OCI-LY3 (cell line): ENCODE measurements at regions not wholly inside any gene's neighbourhood (a gene's known extent, or its start where the extent isn't known, plus 50 kb on each side); places are given as distances from the start of the nearest gene placed in this dataset.

Experiments used
- H2AFZ ChIP-seq: fragments of 200-600, 300-600 bp; shearing (Covaris generic); 2 replicates; pipeline ENCODE4 v1.6.0; 2014; ENCODE audit warnings: antibody characterized with exemption, low read depth, low read length
- H3K27ac ChIP-seq: fragments of 200-600, 300-600 bp; sonication (generic); 2 replicates; pipeline ENCODE4 v1.5.1; 2014; ENCODE audit warnings: mild to moderate bottlenecking, low read length, moderate library complexity, mixed read lengths
- H3K27me3 ChIP-seq: fragments of 200-600, 300-600 bp; sonication (generic); 2 replicates; pipeline ENCODE4 v1.6.1; 2014; ENCODE audit warnings: low read depth, low read length, mixed read lengths
- H3K36me3 ChIP-seq: fragments of 200-600, 300-600 bp; sonication (generic); replicated peaks from 2 replicates; pipeline ENCODE3; 2014; ENCODE audit warnings: low read depth, low read length, mixed read lengths
- H3K4me1 ChIP-seq: fragments of 300-600, 200-600 bp; sonication (generic); 2 replicates; pipeline ENCODE4 v1.6.1; 2014; ENCODE audit warnings: low read length, mixed read lengths
- H3K4me2 ChIP-seq: fragments of 200-600, 300-600 bp; sonication (generic); 2 replicates; pipeline ENCODE4 v1.6.1; 2014; ENCODE audit warnings: low read length, mixed read lengths
- H3K4me3 ChIP-seq: fragments of 300-600, 200-600 bp; sonication (generic); 2 replicates; pipeline ENCODE4 v1.5.1; 2014; ENCODE audit warnings: antibody characterized with exemption, mild to moderate bottlenecking, low read length, moderate library complexity
- H3K79me2 ChIP-seq: fragments of 300-600, 200-600 bp; shearing (Covaris generic); 2 replicates; pipeline ENCODE4 v1.6.1; 2014; ENCODE audit warnings: mild to moderate bottlenecking, low read length, mixed read lengths
- H3K9ac ChIP-seq: fragments of 300-600, 200-600 bp; shearing (Covaris generic); 2 replicates; pipeline ENCODE4 v1.6.0; 2014; ENCODE audit warnings: mild to moderate bottlenecking, low read length, moderate library complexity
- H3K9me3 ChIP-seq: fragments of 200-600, 300-600 bp; shearing (Covaris generic); 2 replicates; pipeline ENCODE4 v1.6.1; 2014; ENCODE audit warnings: low read length, mixed read lengths; ENCODE audit not compliant: insufficient read depth
- H4K20me1 ChIP-seq: fragments of 200-600, 300-600 bp; sonication (generic); 2 replicates; pipeline ENCODE4 v1.6.1; 2016; ENCODE audit warnings: low read length, mixed read lengths; ENCODE audit not compliant: insufficient read depth
- EZH2phosphoT487 ChIP-seq: fragments of 200-600 bp; shearing (Covaris generic); IDR thresholded peaks from 2 replicates; pipeline ENCODE4 v1.6.1; 2018; ENCODE audit warnings: antibody characterized with exemption, mixed run types, low read depth
- TF ChIP-seq, protein P1 (sequence below): fragments of 200-600, 300-600 bp; sonication (generic); IDR thresholded peaks from 2 replicates; pipeline ENCODE4 v1.5.1; 2014; ENCODE audit warnings: antibody characterized with exemption, low read length, low read depth

- Histone ChIP-seq H3K36me3 (no peaks in the 10 kb centered on the region), H3K4me3 (no peak overlapping the region), H3K4me2 (no peak overlapping the region), H3K9me3 (no peaks in the 10 kb centered on the region), H3K27me3 (no peaks in the 10 kb centered on the region), H3K9ac (no peak overlapping the region), H3K4me1 (peaks cover 6% of the 10 kb centered on the region), H3K79me2 (no peaks in the 10 kb centered on the region), H4K20me1 (no peaks in the 10 kb centered on the region), H2AFZ (no peak overlapping the region), H3K27ac (no peak overlapping the region)
- no peak for TF ChIP-seq EZH2phosphoT487
- TF ChIP-seq, protein P1, sequence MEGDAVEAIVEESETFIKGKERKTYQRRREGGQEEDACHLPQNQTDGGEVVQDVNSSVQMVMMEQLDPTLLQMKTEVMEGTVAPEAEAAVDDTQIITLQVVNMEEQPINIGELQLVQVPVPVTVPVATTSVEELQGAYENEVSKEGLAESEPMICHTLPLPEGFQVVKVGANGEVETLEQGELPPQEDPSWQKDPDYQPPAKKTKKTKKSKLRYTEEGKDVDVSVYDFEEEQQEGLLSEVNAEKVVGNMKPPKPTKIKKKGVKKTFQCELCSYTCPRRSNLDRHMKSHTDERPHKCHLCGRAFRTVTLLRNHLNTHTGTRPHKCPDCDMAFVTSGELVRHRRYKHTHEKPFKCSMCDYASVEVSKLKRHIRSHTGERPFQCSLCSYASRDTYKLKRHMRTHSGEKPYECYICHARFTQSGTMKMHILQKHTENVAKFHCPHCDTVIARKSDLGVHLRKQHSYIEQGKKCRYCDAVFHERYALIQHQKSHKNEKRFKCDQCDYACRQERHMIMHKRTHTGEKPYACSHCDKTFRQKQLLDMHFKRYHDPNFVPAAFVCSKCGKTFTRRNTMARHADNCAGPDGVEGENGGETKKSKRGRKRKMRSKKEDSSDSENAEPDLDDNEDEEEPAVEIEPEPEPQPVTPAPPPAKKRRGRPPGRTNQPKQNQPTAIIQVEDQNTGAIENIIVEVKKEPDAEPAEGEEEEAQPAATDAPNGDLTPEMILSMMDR, result no peak
These were observed 676.3 kb upstream of the BOD1L1 start for GRCh38 chr4:14303856-14304255.

GRCh38 chr4:14308229-14308651 is 680.7 kb upstream of the BOD1L1 start:
- H3K4me3 ChIP-seq, result no peak overlapping the region
- no peaks in the 10 kb centered on the region for H3K27me3 ChIP-seq
- no peaks in the 10 kb centered on the region for H4K20me1 ChIP-seq
- no peak for TF ChIP-seq EZH2phosphoT487
- TF ChIP-seq, protein P1, result no peak
- H3K4me2 ChIP-seq, result no peak overlapping the region
- no peaks in the 10 kb centered on the region for H3K79me2 ChIP-seq
- H3K36me3 ChIP-seq, result no peaks in the 10 kb centered on the region
- H3K9ac ChIP-seq, result no peak overlapping the region
- H3K9me3 ChIP-seq, result no peaks in the 10 kb centered on the region
- H3K27ac ChIP-seq, result no peak overlapping the region
- H2AFZ ChIP-seq, result no peak overlapping the region
- H3K4me1 ChIP-seq, result peaks cover 12% of the 10 kb centered on the region

DNA sequence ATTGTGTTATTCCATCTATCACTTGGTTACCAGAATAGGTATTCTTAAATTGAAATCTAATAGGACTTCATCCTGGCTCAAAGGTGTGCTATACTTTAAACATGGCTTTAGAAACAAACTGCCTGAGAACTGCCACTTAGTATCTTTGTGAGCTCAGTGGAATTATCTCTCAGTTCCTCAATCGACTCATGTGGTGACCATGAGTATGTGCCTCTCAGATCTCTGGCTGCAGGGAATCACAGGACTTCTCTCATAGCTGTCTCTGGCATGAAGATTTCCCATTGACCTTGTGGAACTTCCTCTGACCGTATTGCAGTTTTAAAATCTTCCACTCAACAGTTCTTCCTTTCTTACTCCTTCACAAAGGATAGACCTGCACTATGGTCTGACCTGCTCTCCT is 681.9 kb upstream of the BOD1L1 start:
- no peaks in the 10 kb centered on the region for H3K27me3 ChIP-seq
- H3K4me3 ChIP-seq, result no peak overlapping the region
- no peaks in the 10 kb centered on the region for H3K79me2 ChIP-seq
- H3K36me3 ChIP-seq, result no peaks in the 10 kb centered on the region
- peaks cover 12% of the 10 kb centered on the region for H3K4me1 ChIP-seq
- no peak overlapping the region for H3K9ac ChIP-seq
- no peak for TF ChIP-seq EZH2phosphoT487
- TF ChIP-seq, protein P1, result no peak
- no peak overlapping the region for H3K4me2 ChIP-seq
- H3K27ac ChIP-seq, result no peak overlapping the region
- no peaks in the 10 kb centered on the region for H3K9me3 ChIP-seq
- no peaks in the 10 kb centered on the region for H4K20me1 ChIP-seq
- no peak overlapping the region for H2AFZ ChIP-seq

GRCh38 chr4:14313757-14314156 is 686.2 kb upstream of the BOD1L1 start:
- H4K20me1 ChIP-seq, result no peaks in the 10 kb centered on the region

More at GRCh38 chr4:14313757-14314156, 686.2 kb upstream of the BOD1L1 start:
- no peaks in the 10 kb centered on the region for H3K9me3 ChIP-seq
- H3K36me3 ChIP-seq, result no peaks in the 10 kb centered on the region
- H3K79me2 ChIP-seq, result no peaks in the 10 kb centered on the region
- TF ChIP-seq EZH2phosphoT487, result no peak
- TF ChIP-seq, protein P1, result no peak
- no peak overlapping the region for H3K4me2 ChIP-seq
- H3K27me3 ChIP-seq, result no peaks in the 10 kb centered on the region
- H3K4me1 ChIP-seq, result peaks cover 6% of the 10 kb centered on the region; the same call in 1 of the 2 replicates
- H3K4me3 ChIP-seq, result no peak overlapping the region
- no peak overlapping the region for H3K27ac ChIP-seq
- no peak overlapping the region for H2AFZ ChIP-seq
- no peak overlapping the region for H3K9ac ChIP-seq
